HL-60 (cell line): ENCODE measurements at regions not wholly inside any gene's neighbourhood (a gene's known extent, or its start where the extent isn't known, plus 50 kb on each side); places are given as distances from the start of the nearest gene placed in this dataset.

Source experiments
- DNase-seq, 2 experiments: peaks; one replicate each; pipeline ENCODE4 v3.0.0-alpha.2; 2010 to 2020; ENCODE audit warnings: low read depth in 1 of 2, low spot score in 1 of 2
- H3K27ac ChIP-seq: fragments of 250-450 bp; sonication (Bioruptor Pico); replicated peaks from 2 replicates; pipeline ENCODE4 v1.5.1; 2020; ENCODE audit warnings: mild to moderate bottlenecking, moderate library complexity
- H3K27me3 ChIP-seq: fragments of 250-450 bp; sonication (Bioruptor Pico); 2 replicates; pipeline ENCODE4 v1.5.1; 2021; ENCODE audit warnings: mild to moderate bottlenecking, moderate library complexity; ENCODE audit not compliant: insufficient read depth, poor library complexity, severe bottlenecking
- H3K4me3 ChIP-seq: replicated peaks from 2 replicates; pipeline ENCODE4 v1.5.1; 2011; ENCODE audit warnings: mild to moderate bottlenecking, control low read depth, low read length; ENCODE audit not compliant: insufficient read depth
- CTCF ChIP-seq: IDR thresholded peaks from one replicate; pipeline ENCODE4 v1.5.1; 2011; ENCODE audit warnings: low read length, control low read depth, inconsistent platforms; ENCODE audit not compliant: insufficient read depth
- GABPA ChIP-seq: IDR thresholded peaks from 2 replicates; pipeline ENCODE4 v1.6.1; 2012; ENCODE audit warnings: low read depth
- POLR2AphosphoS5 ChIP-seq: IDR thresholded peaks from 2 replicates; pipeline ENCODE4 v1.6.1; 2012; ENCODE audit warnings: low read depth
- SPI1 ChIP-seq: IDR thresholded peaks from 2 replicates; pipeline ENCODE4 v1.6.1; 2012; ENCODE audit warnings: low read depth, mild to moderate bottlenecking, borderline replicate concordance
- TF ChIP-seq, protein P1 (sequence below): IDR thresholded peaks from 2 replicates; pipeline ENCODE4 v1.6.1; 2012; ENCODE audit warnings: low read depth; ENCODE audit not compliant: insufficient replicate concordance

- Histone ChIP-seq H3K4me3 (no peak overlapping the region), H3K27ac (no peak overlapping the region), H3K27me3 (peaks cover 5% of the 10 kb centered on the region)
- no peak for DNase-seq
- TF ChIP-seq, protein P1, sequence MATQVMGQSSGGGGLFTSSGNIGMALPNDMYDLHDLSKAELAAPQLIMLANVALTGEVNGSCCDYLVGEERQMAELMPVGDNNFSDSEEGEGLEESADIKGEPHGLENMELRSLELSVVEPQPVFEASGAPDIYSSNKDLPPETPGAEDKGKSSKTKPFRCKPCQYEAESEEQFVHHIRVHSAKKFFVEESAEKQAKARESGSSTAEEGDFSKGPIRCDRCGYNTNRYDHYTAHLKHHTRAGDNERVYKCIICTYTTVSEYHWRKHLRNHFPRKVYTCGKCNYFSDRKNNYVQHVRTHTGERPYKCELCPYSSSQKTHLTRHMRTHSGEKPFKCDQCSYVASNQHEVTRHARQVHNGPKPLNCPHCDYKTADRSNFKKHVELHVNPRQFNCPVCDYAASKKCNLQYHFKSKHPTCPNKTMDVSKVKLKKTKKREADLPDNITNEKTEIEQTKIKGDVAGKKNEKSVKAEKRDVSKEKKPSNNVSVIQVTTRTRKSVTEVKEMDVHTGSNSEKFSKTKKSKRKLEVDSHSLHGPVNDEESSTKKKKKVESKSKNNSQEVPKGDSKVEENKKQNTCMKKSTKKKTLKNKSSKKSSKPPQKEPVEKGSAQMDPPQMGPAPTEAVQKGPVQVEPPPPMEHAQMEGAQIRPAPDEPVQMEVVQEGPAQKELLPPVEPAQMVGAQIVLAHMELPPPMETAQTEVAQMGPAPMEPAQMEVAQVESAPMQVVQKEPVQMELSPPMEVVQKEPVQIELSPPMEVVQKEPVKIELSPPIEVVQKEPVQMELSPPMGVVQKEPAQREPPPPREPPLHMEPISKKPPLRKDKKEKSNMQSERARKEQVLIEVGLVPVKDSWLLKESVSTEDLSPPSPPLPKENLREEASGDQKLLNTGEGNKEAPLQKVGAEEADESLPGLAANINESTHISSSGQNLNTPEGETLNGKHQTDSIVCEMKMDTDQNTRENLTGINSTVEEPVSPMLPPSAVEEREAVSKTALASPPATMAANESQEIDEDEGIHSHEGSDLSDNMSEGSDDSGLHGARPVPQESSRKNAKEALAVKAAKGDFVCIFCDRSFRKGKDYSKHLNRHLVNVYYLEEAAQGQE, result no peak
- TF ChIP-seq POLR2AphosphoS5 (no peak), SPI1 (no peak), CTCF (no peak), GABPA (no peak)
Measured at GRCh38 chr1:157277281-157277680, 139.1 kb upstream of the ETV3 start.

DNA sequence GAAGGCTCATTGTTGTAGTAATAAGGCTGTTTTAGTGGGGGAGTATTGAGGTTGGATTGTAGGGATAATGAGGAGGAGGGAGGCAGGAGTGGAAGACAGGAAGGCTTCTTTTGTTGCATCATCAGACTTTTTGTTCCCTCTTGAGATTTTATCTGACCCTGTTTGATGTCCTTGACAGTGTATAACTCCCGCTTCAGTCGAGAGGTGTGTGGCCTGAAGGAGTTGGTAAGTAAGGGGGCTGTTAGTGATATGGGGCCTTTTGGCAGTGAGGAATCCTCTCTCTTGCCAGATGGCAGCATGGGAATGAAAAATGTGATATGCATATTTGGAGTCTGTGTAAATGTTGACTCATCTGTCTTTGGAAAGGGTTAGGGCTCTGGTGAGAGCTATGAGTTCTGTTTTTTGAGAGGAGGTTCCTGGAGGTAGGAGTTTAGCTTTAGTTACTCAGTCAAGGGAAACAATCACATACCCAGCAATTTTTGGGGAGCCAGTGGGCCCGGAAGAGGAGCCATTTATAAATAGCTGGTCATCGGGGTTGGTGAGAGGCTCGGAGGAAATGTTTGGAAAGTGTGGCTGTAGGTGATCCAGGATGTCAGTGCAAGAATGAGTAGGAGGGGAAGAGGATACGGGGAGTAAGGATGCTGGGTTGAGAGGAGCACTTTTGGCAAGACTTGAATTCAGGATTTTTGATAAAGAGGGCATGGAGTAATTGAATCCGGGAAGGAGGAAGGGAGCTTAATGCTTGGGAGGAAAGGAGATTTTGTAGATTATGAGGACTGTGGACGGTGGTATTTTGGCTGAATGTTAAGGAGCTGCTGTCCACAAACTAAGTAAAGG, 136.7 kb upstream of the ETV3 start:
- DNase-seq, result no peak
- H3K27ac ChIP-seq, result no peak overlapping the region
- peaks cover 2% of the 10 kb centered on the region for H3K27me3 ChIP-seq
- H3K4me3 ChIP-seq, result no peak overlapping the region
- no peak for TF ChIP-seq SPI1
- TF ChIP-seq POLR2AphosphoS5, result no peak
- no peak for TF ChIP-seq CTCF
- TF ChIP-seq, protein P1, result no peak
- TF ChIP-seq GABPA, result no peak

DNA sequence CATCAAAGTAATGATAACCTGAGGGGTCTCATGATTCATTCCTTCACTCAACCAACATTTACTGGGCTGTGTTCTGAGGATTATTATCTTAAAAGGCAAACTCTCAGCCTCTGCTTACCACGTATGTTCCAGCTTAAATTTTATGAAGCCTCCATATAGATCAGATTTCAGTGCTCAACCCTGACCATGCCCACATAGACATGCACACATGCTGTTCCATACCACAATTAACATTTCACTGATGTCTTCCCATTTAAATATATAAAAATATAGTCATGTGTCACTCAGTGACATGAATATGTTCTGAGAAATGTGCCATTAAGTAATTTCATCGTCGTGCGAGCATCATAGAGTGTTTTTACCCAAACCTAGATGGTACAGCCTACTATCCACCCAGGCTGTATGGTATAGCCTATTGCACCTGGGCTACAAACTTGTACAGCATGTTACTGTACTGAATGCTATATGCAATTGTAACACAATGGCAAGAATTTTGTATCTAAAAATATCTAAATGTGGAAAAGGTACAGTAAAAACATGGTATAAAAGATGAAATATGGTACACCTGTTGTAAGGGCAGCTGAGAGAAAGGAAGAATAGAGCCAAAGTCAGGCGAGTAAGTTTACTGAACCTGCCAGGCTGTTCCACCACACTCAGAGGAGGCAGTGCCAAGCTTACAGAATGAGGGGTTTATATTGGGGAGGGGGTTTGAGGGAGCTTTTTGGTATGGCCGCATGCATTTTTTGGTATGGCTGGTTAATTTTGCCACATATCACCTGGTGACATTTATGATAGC, 134.7 kb upstream of the ETV3 start:
- no peak for DNase-seq
- TF ChIP-seq, protein P1, result no peak
- TF ChIP-seq GABPA (no peak), SPI1 (no peak), POLR2AphosphoS5 (no peak), CTCF (no peak)
- Histone ChIP-seq H3K27ac (no peak overlapping the region), H3K27me3 (peaks cover 2% of the 10 kb centered on the region), H3K4me3 (no peak overlapping the region)
